IPS-NIHi7 (cell line): ENCODE measurements at regions not wholly inside any gene's neighbourhood (a gene's known extent, or its start where the extent isn't known, plus 50 kb on each side); places are given as distances from the start of the nearest gene placed in this dataset.
"Not testable (repeated sequence)": the region's sequence is repeated elsewhere in the genome, so short reads cannot be mapped to it uniquely, and the experiment has no call there.

Source experiments
- DNase-seq: peaks from one replicate; pipeline ENCODE4 v3.0.0; 2012; ENCODE audit warnings: mixed read lengths; ENCODE audit errors: extremely low spot score

DNA sequence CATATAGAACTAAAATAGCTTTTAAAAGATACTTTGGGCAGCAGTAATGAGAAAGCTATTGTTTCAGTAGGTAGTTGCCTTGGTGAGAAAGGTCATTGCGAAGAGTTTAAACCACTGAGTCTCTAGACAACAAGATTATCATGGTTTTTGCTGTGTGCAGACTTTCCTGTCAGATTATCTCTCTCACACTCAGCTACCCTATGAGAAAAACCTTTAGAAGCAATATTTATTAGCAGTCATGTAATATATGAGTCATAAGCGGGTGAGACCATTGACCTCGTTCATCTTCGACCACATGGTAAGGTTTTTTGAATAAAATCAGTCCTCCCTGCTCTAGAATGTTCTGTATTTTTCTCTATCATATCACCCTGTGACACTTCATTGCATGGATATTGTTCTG, 59.9 kb downstream of the GPR65 start:
- DNase-seq = no peak

DNA sequence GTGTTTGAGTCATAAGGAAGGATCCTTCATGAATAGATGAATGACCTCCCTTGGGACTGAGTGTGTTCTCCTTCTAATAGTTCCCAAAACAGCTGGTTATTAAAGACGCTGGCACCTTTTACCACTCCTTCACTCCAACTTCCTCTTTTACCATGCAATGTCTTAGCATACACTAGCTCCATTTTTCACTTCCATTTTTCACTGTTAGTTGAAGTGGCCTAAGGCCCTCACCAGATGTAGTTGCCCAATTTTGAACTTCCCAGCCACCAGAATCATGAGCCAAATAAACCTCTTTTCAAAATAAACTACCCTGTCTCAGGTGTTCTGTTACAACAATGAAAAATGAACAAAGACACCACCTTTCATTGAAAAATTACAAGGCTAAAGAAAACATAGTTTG, 64.7 kb downstream of the GPR65 start:
- no peak for DNase-seq

DNA sequence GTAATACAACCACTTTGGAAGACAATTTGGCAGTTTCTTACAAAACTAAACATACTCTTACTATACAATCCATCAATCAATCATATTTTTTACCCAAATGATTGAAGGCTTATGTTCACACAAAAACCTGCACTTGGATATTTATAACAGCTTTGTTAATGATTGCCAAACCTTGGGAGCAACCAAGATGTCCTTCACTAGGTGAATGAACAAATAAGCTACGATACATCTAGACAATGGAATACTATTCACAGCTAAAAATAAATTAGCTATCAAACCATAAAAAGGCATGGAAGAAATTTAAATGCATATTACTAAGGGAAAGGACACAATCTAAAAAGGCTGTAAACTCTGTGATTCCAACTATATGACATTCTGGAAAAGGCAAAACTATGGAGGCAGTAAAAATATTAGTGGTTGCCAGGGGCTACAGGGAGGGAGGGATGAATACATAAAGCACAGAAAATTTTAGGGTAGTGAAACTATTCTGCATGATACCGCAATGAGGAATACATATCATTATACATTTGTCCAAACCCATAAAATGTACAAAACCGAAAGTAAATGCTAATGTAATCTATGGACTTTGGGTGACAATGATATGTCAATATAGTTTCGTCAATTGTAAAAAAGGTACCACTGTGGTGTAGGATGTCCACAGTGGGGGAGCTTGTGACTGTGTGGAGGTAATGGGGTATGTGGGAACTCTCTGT, 70.5 kb downstream of the GPR65 start:
- DNase-seq = no peak

GRCh38 chr14:88078525-88078924, 73.6 kb downstream of the GPR65 start:
- peak; percentile 32 for DNase-seq

- no peak for DNase-seq
These were observed 74.7 kb downstream of the GPR65 start for GRCh38 chr14:88079624-88080023.

- no peak for DNase-seq
These were observed 80.8 kb downstream of the GPR65 start for GRCh38 chr14:88085736-88086135.

DNA sequence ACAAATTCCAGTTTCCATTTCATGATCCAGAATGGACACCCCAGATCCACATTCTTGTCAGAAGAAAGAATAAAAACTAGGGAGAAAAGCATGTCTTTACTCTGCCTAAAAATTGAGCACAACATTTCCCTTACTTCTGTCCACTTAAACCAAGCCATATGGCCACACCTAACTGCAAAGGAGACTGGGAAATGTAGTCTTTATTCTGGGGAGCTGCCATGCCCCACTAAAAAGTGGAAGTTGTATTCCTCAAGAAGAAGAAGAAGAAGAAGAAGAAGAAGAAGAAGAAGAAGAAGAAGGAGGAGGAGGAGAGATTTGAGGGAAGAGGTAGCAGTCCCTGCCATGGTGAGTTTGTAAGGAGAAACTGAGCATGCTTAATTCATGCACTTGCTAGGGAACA, 84.5 kb downstream of the GPR65 start:
- no peak for DNase-seq

DNA sequence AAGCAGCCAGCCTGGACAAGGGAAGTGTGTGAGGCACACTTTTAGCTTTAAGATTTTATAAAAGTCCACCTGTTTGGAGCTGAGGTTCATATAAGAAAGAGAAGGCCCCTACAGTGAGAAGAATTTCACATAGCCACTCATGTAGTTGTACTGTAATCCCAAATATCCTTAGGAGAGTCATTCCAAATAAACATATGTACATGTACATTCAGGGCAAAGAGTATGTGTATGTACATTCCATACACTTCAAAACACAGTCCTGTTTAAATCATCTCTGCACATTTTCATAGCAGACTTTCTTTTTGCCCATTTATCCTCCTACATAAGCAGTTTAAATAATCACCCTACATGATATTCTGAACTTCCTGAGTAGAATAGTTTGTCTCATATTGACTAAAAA, 87.6 kb downstream of the GPR65 start:
- DNase-seq = no peak

DNA sequence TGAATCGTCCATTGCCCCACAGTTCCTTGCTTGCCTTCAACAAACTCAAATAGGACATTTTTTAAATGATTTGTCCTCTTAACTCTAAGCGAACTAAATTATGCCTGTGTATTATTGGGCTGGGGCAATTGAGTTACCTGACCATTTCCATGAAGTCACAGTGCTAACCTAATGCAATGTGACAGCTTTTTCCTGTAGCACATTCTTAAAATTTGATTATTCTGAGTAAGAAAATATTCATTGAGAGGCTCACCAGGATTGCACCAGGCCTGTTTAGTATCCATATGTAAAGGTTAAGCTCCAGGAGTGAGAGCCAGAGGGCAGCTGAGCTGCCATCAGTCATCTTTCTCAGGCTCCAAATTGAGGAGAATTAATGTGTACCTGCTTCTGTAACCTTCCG, 90.9 kb downstream of the GPR65 start:
- no peak for DNase-seq

GRCh38 chr14:88098163-88098562, 93.2 kb downstream of the GPR65 start:
- no peak for DNase-seq

DNA sequence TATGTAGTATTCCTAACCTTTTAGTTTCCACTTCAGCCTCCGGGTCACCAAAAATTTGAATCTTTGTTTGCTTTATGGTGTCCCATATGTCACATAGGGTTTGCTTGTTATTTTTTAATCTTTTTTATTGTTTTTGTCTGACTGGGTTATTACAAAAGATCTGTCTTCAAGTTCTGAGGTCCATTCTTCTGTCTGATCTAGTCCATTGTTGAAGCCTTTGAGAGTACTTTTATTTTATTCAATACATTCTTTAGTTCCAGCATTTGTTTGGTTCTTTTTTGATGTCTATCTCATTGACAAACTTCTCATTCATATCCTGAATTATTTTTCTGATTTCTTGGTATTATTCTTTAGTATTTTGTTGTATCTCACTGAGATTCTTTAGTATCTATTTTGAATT, 99.8 kb downstream of the GPR65 start:
- DNase-seq = no peak

- peak; percentile 15 for DNase-seq
These were observed 101.4 kb downstream of the GPR65 start for GRCh38 chr14:88106377-88106776.

GRCh38 chr14:88127669-88128068, 122.7 kb downstream of the GPR65 start:
- not testable (repeated sequence) for DNase-seq

DNA sequence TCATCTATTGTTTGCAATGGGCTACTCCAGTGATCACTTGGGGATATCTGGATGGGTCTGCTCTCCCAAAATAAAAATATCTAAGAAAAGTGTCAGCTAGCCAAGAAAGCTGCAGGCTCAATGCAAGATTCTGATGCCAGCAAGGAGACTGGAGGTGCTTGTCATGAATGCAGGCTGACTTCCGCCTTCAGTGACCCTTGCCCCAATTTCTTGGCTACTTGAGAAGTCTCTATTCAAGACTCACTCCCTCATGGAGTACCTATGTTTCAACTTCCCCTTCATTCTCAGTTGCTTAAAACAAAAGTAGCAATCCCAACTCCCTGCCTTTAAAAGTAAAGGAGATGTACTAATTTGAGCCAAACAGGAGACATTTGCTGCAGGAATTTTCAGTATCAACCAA, 123.9 kb downstream of the GPR65 start:
- DNase-seq = no peak

- DNase-seq = peak; percentile 43
These were observed 124.5 kb downstream of the GPR65 start for GRCh38 chr14:88129306-88130056.

- DNase-seq = no peak
These were observed 125.1 kb downstream of the GPR65 start for GRCh38 chr14:88130057-88130432.
